H4 (cell line): ENCODE measurements at regions not wholly inside any gene's neighbourhood (a gene's known extent, or its start where the extent isn't known, plus 50 kb on each side); places are given as distances from the start of the nearest gene placed in this dataset.

ENCODE experiments used
- DNase-seq: peaks from one replicate; pipeline ENCODE4 v3.0.0-alpha.2; 2015; ENCODE audit warnings: low spot score

DNA sequence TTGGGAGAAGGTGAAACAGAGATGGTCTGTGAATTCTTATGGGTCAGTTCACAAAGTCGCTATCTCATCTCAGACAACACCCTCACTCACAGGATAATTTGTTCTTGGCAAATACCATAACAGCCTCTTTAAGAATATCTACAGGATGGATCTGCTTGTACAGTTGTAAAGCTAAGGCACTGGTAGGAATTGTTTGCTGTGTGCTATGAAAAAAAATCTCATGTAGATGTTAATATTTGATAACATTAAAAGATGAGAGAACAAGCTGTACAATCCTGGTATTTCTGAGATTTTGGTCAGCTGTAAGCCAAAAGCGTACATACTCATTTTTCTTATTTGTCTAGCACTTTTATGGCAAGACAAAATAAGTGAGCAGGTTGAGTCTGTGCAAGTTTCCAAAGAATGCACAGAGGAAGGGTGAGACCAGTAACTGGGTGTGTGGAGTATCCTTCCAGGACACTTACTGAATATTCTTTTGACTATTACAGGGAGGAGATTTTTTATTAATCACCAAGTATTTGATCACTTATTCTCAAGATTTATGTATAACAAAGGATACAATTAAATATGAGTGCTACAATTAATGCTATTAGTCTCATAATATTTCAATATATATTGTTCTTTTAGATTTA, 814.5 kb upstream of the MIR17HG start:
- no peak for DNase-seq

DNA sequence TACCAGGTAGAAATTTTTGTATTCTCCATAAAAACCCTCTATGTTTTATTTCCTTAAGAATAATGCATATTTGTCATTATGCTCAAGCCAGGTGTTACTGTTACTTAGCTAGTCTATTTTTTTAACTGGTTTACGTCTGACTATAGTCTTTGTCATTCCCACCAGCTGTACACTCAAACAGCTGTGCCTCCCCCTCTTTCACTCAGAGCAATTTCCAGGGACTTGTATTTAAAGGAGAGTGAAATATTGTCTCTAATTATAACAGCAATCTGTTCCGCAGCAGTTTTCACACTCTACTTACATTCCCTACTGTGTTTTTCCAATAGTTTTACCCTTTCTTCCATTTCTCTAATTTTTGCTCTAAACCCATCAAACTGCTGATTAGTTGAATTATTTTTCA, 813.6 kb upstream of the MIR17HG start:
- DNase-seq: no peak

- no peak for DNase-seq
Measured at GRCh38 chr13:90534617-90535370, 812.7 kb upstream of the MIR17HG start.

DNA sequence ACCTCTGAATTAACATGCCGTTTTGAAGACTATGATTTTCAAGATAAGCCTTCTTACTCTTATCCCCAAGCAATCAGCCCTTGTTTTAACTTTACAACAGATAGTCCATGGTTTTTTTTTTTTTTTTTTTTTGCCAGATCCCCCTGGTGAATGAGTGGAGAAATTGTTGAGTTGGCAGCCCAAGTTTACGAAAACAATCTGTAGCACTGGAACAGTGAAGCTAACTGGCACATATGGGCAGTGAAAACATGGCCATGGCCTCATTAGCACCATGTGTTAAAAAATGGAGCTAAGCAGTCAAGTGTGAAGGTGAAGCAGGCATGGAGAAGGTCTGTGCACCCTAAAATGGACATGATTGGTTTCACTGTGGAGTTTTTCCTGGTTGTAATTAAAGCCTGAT, 812.1 kb upstream of the MIR17HG start:
- DNase-seq: no peak

DNA sequence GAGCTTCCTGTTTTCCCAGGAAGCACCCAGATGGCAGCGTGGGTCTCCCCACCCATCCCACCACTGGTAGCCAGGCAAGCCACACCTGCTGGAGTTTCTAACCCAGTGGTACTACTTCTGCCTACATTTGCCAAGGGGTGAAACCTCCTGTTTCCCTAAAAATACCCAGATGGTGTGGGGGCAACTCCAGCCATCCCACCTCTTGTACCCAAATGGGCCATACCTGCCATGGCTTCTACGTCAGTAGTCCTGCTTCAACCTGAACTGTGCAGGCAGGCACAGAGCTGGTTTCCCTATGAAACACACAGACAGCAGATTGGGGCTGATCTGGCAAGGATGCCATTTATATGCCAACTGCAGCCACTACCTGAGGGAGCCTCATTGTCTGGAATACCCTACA, 809.4 kb upstream of the MIR17HG start:
- no peak for DNase-seq

GRCh38 chr13:90541346-90541745, 806.1 kb upstream of the MIR17HG start:
- no peak for DNase-seq

DNA sequence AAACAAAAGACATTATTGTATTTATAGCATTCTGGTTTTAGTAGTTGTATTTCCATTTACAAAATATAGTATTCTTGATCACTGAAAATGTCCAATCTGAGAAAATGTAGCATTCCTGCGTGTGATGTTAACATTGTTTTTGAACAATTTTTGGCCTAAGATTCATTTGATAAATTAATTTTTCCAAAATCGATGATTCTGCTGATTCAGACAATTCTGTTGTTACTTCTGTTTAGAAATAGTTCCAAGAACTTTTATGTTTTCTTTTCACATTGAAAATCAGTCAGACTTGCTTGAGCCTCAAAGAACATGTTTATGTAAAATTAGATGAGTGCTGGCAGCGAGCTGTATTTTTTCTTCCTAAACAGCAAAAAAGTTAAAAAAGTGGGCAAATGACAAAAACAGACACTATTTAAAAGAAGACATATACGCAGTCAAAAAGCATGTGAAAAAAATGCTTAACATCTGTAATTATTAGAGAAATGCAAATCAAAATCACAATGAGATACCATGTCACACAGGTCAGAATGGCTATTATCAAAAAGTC, 804.5 kb upstream of the MIR17HG start:
- no peak for DNase-seq

GRCh38 chr13:90545070-90545840, 802.2 kb upstream of the MIR17HG start:
- no peak for DNase-seq

GRCh38 chr13:90547272-90547790, 800.2 kb upstream of the MIR17HG start:
- no peak for DNase-seq

DNA sequence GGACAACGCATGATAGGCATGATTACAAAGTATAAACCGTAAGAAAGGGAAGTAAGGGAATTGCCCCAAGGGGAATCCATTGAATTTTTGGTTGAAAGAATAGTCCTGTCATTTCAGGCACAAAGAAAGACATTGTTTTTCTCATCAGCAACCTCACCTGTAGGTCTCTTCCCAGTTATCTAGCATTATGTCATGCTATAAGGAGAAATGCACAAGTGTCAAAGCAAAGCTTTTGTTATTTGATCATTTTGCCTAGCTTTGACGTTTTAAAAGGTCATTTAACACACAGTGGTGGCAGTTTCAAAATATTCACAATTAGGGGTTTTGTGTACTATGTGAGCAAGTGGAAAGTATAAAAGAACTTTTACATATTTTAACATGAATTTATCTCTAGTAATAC, 796.2 kb upstream of the MIR17HG start:
- no peak for DNase-seq

DNA sequence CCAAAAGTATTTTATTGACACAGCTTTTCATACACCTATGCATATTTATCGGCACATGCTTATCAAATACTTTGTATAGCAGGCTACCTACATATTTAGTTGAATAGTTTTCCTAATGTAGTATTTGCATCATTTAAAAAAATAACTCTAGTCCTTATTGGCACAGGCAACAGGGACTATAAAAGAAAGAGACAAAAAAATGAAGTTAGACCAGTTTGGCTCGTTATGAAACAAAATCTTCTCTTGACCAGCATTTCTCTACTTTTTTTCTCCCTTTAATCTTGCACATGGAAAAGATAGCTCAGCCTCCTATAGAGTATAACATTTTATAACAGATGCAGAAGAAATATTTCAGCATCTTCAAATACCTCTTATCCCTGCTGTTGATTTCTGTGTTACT, 794.8 kb upstream of the MIR17HG start:
- DNase-seq: no peak

DNA sequence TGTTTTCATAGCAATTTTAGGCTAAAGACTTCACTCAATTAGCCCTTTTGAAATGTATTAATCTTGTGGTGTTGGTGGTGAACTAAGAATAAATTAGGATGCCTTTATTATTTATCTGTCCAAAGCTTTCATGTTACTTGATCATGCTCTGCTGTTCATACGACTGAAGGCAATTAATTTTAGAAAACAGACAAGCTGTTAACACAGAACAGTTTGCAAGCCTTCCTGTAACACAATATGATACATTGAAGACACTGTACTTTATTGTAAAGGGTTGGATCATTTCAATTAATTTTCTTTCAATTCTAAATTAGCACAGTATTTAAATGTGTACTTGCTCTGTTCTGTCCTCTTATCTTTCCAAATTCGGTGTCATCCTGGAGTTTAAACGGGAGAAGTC, 794.3 kb upstream of the MIR17HG start:
- no peak for DNase-seq

GRCh38 chr13:90557626-90558025, 789.9 kb upstream of the MIR17HG start:
- DNase-seq: no peak

GRCh38 chr13:90562443-90562842, 785.0 kb upstream of the MIR17HG start:
- no peak for DNase-seq

- DNase-seq: no peak
Measured at GRCh38 chr13:90564096-90564495, 783.4 kb upstream of the MIR17HG start.

- DNase-seq: no peak
Measured at GRCh38 chr13:90564566-90564965, 782.9 kb upstream of the MIR17HG start.

DNA sequence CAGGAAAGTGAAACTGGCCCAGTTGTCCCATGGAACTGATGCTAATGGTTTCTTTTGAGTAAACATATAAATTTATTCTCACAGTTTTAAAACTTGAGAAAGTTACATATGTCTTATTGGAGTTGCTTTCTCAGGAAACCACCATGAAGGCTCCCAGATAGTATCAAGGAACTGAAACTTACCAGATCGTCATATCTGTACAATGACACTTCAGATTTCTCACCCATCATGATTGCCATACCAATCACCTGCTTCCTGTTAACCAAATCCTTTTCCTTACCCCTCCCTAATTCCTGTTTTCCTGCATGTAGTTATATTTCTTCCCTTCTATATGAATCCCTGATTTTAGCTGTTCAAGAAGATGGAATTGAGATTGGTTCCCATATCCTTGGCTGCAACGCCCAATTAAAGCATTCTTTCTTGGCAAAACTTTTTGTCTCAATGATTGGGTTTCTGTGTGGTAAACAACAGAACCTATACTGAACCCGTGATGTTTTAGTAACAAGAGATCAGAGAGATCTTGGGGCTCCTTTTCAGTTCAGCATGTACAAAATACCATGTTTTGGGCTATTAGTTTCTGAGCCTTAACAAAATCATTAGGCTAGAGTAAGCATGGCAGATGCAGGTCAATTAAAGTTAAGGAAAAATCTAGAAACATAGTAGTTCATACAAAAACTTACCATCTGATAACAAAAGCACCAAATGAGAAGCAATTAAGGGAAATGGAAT, 781.3 kb upstream of the MIR17HG start:
- DNase-seq: no peak

DNA sequence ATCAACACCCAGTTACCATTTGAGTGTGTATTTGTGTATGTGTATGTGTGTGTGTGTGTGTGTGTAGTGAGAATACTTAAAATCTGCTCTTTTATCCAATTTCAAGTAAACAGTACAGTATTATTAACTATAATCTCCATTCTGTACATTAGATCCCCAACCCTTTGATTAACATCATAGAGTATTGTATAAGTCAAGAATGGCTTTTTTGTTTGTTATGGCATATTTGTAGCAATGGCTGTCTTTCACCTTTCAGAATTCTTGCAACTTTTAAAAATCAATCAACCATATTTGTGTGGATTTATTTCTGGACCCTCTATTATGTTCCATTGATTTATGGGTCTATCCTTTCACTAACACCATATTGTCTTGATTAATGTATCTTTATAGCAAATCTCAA, 779.3 kb upstream of the MIR17HG start:
- DNase-seq: no peak

DNA sequence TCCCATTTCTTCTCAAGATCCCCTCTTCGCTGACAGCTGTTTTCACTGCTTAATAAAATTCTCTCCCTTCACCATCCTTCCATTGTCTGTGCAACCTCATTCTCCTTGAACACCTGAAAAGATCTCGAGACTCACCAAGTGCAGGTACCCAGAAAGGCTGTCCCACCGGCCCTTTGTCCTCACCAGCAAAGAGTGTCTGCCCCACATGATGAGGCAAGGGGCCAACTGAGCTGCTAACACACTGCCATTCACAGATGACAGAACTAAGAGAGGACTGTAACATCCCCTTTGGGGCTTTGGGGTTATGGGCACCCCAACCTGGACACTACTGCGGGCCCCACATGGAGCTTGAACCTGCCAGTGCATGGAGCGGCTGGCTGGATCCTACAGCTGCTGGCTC, 771.4 kb upstream of the MIR17HG start:
- DNase-seq: no peak

DNA sequence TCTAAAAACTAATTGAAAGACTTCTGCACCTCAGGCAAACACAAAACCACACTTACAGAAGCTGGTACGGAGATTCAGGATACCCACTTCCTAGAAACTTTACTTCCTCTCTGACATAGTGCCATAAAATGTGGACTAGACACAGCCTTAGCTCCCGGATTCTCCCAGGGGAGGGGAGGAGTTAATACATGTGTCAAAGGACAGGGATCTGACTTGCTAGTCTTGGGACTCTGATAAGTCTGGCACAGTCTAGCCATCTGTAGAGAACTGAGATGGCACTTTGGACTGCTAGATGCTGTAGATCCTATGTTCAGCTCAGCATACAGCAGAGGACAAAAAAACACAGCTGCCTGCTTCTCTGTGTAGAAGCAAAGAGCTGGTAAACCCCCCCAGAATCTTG, 769.8 kb upstream of the MIR17HG start:
- no peak for DNase-seq

GRCh38 chr13:90585392-90585791, 762.1 kb upstream of the MIR17HG start:
- no peak for DNase-seq
